Neural cell (in vitro differentiated cells): ENCODE measurements at regions not wholly inside any gene's neighbourhood (a gene's known extent, or its start where the extent isn't known, plus 50 kb on each side); places are given as distances from the start of the nearest gene placed in this dataset.

ENCODE experiments used
- CTCF ChIP-seq: fragments of 450-650 bp; IDR thresholded peaks from 2 replicates; pipeline ENCODE4 v1.5.1; 2014; ENCODE audit warnings: antibody characterized with exemption, mild to moderate bottlenecking, moderate library complexity; ENCODE audit not compliant: poor library complexity, severe bottlenecking
- EP300 ChIP-seq: fragments of 450-650 bp; conservative IDR thresholded peaks from 2 replicates; pipeline ENCODE4 v1.6.1; 2014; ENCODE audit warnings: antibody characterized with exemption, mild to moderate bottlenecking, moderate library complexity; ENCODE audit not compliant: poor library complexity, severe bottlenecking
- EZH2 ChIP-seq: fragments of 200-600, 300-800 bp; shearing (Covaris generic), sonication (generic); IDR thresholded peaks from 2 replicates; pipeline ENCODE4 v1.6.1; 2014; ENCODE audit warnings: antibody characterized with exemption, low read length, borderline replicate concordance, mild to moderate bottlenecking; ENCODE audit not compliant: insufficient read depth, poor library complexity, severe bottlenecking

- no peak for TF ChIP-seq EZH2
- TF ChIP-seq CTCF: no peak
- no peak for TF ChIP-seq EP300
Measured at GRCh38 chr6:97399208-97399607, 116.2 kb upstream of the MMS22L start.
